Heart right ventricle (tissue), 16 donors: ENCODE measurements at regions not wholly inside any gene's neighbourhood (a gene's known extent, or its start where the extent isn't known, plus 50 kb on each side); places are given as distances from the start of the nearest gene placed in this dataset.

ENCODE experiments used
- ATAC-seq, 8 donors: fragments of 200-7000 bp; cut with Tn5 transposase; one replicate each; pipeline ENCODE4 v1.9.1; 2020; ENCODE audit warnings: mild to moderate bottlenecking in 8 of 8, moderate library complexity in 8 of 8, moderate number of reproducible peaks in 1 of 8
- DNase-seq, 2 donors: peaks; one replicate each; pipeline ENCODE4 v3.0.0-alpha.2; 2020
- H3K27ac ChIP-seq, 10 donors: fragments of 200-600 bp; sonication (generic) in 2 of 10; one replicate each; pipeline versions ENCODE4 v1.5.0 to v1.8.0; 2020 to 2022; ENCODE audit warnings: mild to moderate bottlenecking in 3 of 10
- H3K27me3 ChIP-seq, 7 donors: fragments of 200-600 bp; one replicate each; pipeline ENCODE4 v1.8.0; 2021 to 2022; ENCODE audit warnings: mild to moderate bottlenecking in 2 of 7
- H3K36me3 ChIP-seq, 9 donors: fragments of 200-600 bp; sonication (generic) in 1 of 9; one replicate each; pipeline versions ENCODE4 v1.5.0 to v1.8.0; 2020 to 2022; ENCODE audit warnings: mild to moderate bottlenecking in 2 of 9
- H3K4me1 ChIP-seq, 9 donors: fragments of 200-600 bp; sonication (generic) in 1 of 9; one replicate each; pipeline versions ENCODE4 v1.5.0 to v1.8.0; 2020 to 2022; ENCODE audit warnings: mild to moderate bottlenecking in 4 of 9
- H3K4me3 ChIP-seq, 10 donors: fragments of 200-600 bp; sonication (generic) in 2 of 10; one replicate each; pipeline versions ENCODE4 v1.5.0 to v1.8.0; 2020 to 2022; ENCODE audit warnings: mild to moderate bottlenecking in 7 of 10, moderate library complexity in 2 of 10
- H3K9me3 ChIP-seq, 11 donors: fragments of 200-600 bp in 10 of 11; sonication (generic) in 2 of 11; one replicate each; pipeline versions ENCODE4 v1.5.0 to v1.8.0; 2013 to 2022; ENCODE audit warnings: mild to moderate bottlenecking in 2 of 11, control low read depth in 1 of 11, moderate library complexity in 1 of 11
- WGBS, 2 donors: extraction: QIAGEN DNeasy Blood & Tissue Kit; methylation state at CpG; one replicate each; pipeline ENCODE4 v1.1.7; 2013; ENCODE audit warnings: inconsistent platforms in 1 of 2; 5-methylcytosine and 5-hydroxymethylcytosine counted together
- intact Hi-C, 10 donors: fragments of 100-400 bp; cut with DNase I; formaldehyde crosslinking; loops; one replicate each; pipeline versions ENCODE4 v1.11.1 to v1.14.2; 2022
- TF ChIP-seq, protein P1 (sequence below), 9 donors: fragments of 200-600 bp; sonication (generic) in 2 of 9; IDR thresholded peaks; one replicate each; pipeline versions ENCODE4 v1.5.0 to v1.8.0; 2021 to 2022; ENCODE audit warnings: antibody characterized with exemption in 9 of 9, mild to moderate bottlenecking in 5 of 9, moderate library complexity in 1 of 9
- donor health status: Arrhythmogenic right ventricular cardiomyopathy.
- donor health status: ischemic (EF 13 %, LVEDD 7.1; RV severe dilation, severe dysfunction).
- donor health status: healthy with polysubstance abuse.
- donor health status: DM: no; HTN: yes; CAD: no.
- donor health status: DM: no; HTN: no; CAD: no.
- donor health status: ischemic (EF 25% LVEDD 6.9; RV normal size, moderate dysfunction).
- donor health status: ischemic (EF 25% LVEDD 5.7; RV mildly dilated, moderate dysfunction).
- donor health status: healthy.
- donor health status: DM: yes; HTN: yes; CAD: no.
- donor health status: Ischemic cardiomyopathy.
- donor health status: ischemic (EF 35%, LVEDD 5.7; RV mildly dilated, moderate dysfunction).
- donor health status: nonischemic (EF 11% LVEDD 7.7; RV severe dilation, severe dysfunction).
- donor health status: DM: yes; HTN: yes; CAD: no.
- donor health status: PGD.
- donor health status: ischemic (EF 29% LVEDD 5.4; RV normal size, mild dysfunction).
- donor health status: nonischemic (EF 23%, LVEDD 6.1; RV moderate dilation, normal function).

DNA sequence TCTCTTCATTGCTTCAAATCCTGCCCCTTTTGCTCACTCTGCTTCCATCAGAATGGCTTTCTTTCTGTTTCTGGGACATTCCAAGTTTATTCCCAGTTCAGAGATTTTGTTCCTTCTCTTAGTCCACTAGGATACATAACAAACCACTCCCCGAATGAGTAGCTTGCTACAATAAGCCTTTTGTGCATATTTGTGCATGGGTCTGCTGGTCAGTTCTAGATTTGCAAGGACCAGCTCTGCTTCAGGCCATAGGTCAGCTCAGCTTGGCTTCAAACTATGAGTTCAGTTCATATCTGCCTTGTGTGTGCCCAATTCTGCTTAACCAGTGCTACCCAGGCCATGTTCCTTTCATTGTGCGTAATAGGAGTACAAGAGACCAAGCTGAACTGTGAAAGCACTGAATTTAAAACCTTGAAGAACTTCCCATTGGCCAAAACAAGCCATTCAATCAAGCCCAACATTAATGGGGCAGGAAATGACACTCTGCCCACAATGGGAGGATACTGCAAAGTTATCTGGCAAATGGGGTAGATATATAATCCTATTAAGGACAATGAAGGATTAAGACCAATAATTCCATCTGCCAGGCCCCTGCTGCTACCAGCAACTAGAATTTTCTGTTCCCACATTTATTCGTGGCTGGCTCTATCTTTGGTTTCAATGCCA, 328.8 kb downstream of the PRELID2 start:
- intact Hi-C loops, result no loop called here
- Histone ChIP-seq H3K36me3 (no peaks in the 10 kb centered on the region), H3K27me3 (no peaks in the 10 kb centered on the region), H3K9me3 (no peaks in the 10 kb centered on the region), H3K4me3 (no peak overlapping the region), H3K27ac (no peak overlapping the region), H3K4me1 (peaks cover 0 to 23% (median 15%) of the 10 kb centered on the region in 9 donors)
- TF ChIP-seq, protein P1, sequence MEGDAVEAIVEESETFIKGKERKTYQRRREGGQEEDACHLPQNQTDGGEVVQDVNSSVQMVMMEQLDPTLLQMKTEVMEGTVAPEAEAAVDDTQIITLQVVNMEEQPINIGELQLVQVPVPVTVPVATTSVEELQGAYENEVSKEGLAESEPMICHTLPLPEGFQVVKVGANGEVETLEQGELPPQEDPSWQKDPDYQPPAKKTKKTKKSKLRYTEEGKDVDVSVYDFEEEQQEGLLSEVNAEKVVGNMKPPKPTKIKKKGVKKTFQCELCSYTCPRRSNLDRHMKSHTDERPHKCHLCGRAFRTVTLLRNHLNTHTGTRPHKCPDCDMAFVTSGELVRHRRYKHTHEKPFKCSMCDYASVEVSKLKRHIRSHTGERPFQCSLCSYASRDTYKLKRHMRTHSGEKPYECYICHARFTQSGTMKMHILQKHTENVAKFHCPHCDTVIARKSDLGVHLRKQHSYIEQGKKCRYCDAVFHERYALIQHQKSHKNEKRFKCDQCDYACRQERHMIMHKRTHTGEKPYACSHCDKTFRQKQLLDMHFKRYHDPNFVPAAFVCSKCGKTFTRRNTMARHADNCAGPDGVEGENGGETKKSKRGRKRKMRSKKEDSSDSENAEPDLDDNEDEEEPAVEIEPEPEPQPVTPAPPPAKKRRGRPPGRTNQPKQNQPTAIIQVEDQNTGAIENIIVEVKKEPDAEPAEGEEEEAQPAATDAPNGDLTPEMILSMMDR (IDR thresholded peaks at IDR 0.05), result no peak
- ATAC-seq (no peak), DNase-seq (no peak)
- WGBS, 2 donors, result 86 to 94% methylated on average over 3 of the region's 3 CpGs

DNA sequence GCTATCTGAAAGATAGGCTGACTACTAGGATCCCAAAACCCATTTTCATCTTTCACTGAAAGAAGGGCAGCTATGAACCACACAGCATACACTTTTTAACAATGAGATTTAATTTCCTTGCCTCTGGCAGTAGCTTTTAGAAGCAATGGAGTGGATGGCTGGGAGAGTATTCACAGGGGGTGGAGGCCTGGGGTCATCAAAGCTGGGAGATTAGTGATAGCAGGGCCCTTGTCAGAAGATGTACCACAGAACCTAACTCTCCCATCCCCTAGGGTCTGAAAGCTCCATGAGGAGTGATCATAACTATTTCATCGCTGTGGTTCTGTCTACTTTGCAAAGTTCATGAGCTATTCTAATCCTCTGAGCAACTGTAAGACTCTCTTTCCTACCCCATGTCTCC, 332.2 kb downstream of the PRELID2 start:
- no peak for DNase-seq
- no peak for ATAC-seq
- H3K27me3 ChIP-seq, result no peaks in the 10 kb centered on the region
- H3K36me3 ChIP-seq, result no peaks in the 10 kb centered on the region
- H3K4me1 ChIP-seq, result no peaks in the 10 kb centered on the region
- TF ChIP-seq, protein P1 (IDR thresholded peaks at IDR 0.05), result no peak
- no peak overlapping the region for H3K4me3 ChIP-seq
- H3K9me3 ChIP-seq, result no peaks in the 10 kb centered on the region
- WGBS, 2 donors, result 87 to 93% methylated on average over 1 of the region's 1 CpG
- intact Hi-C loops, result no loop called here
- H3K27ac ChIP-seq, result no peak overlapping the region

GRCh38 chr5:145500710-145501109, 334.4 kb downstream of the PRELID2 start:
- 91 to 94% methylated on average over 4 of the region's 4 CpGs for WGBS, 2 donors
- H3K4me3 ChIP-seq, result no peak overlapping the region
- no peaks in the 10 kb centered on the region for H3K27me3 ChIP-seq
- H3K27ac ChIP-seq, result no peak overlapping the region
- no peak for ATAC-seq
- TF ChIP-seq, protein P1 (IDR thresholded peaks at IDR 0.05), result no peak
- DNase-seq, result no peak
- H3K9me3 ChIP-seq, result peaks cover 0 to 5% (median 0%) of the 10 kb centered on the region in 11 donors
- H3K4me1 ChIP-seq, result no peaks in the 10 kb centered on the region
- no peaks in the 10 kb centered on the region for H3K36me3 ChIP-seq
- intact Hi-C loops, result no loop called here

DNA sequence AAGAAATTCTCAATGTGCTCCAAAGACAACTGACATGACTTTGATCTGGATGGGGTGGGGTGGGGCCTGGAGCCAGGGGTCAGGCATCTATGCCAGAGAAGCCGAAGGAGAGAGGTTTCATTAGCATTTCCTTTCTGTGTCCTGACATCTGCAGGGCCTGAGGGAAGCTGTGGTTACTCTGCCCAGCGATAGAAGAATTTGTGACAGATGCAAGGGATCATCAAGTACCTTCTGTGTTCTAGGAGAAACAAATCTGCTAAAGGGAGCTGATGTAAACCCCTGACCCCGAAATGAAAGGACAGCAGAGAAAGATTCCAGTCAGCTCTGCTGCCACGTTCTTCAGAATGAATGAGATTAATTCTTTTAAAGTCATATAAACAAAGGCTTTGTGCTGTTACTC, 335.7 kb downstream of the PRELID2 start:
- ATAC-seq (no peak), DNase-seq (no peak)
- TF ChIP-seq, protein P1 (IDR thresholded peaks at IDR 0.05), result no peak
- intact Hi-C loops, result no loop called here
- peaks cover 0 to 5% (median 0%) of the 10 kb centered on the region in 11 donors for H3K9me3 ChIP-seq
- no peaks in the 10 kb centered on the region for H3K27me3 ChIP-seq
- H3K27ac ChIP-seq, result no peak overlapping the region
- no peak overlapping the region for H3K4me3 ChIP-seq
- 50 to 53% methylated on average over 4 of the region's 4 CpGs for WGBS, 2 donors
- H3K4me1 ChIP-seq, result no peaks in the 10 kb centered on the region
- no peaks in the 10 kb centered on the region for H3K36me3 ChIP-seq
